Fibroblast of skin of abdomen (primary cell): ENCODE measurements at regions not wholly inside any gene's neighbourhood (a gene's known extent, or its start where the extent isn't known, plus 50 kb on each side); places are given as distances from the start of the nearest gene placed in this dataset.

Experiments used
- DNase-seq: peaks from one replicate; pipeline ENCODE4 v3.0.0-alpha.2; 2013

- no peak for DNase-seq
Measured at GRCh38 chr10:78727728-78728127, 341.0 kb upstream of the ZMIZ1 start.

- DNase-seq, result no peak
Measured at GRCh38 chr10:78728176-78728575, 340.6 kb upstream of the ZMIZ1 start.

GRCh38 chr10:78729366-78729765, 339.4 kb upstream of the ZMIZ1 start:
- no peak for DNase-seq

- DNase-seq, result no peak
Measured at GRCh38 chr10:78729800-78730199, 339.0 kb upstream of the ZMIZ1 start.

- DNase-seq, result no peak
Measured at GRCh38 chr10:78730754-78731153, 338.0 kb upstream of the ZMIZ1 start.

GRCh38 chr10:78731675-78732074, 337.1 kb upstream of the ZMIZ1 start:
- no peak for DNase-seq

- no peak for DNase-seq
Measured at GRCh38 chr10:78732381-78732780, 336.4 kb upstream of the ZMIZ1 start.

GRCh38 chr10:78736926-78737630, 331.7 kb upstream of the ZMIZ1 start:
- no peak for DNase-seq

GRCh38 chr10:78737883-78738856, 330.6 kb upstream of the ZMIZ1 start:
- no peak for DNase-seq

GRCh38 chr10:78738861-78739260, 329.9 kb upstream of the ZMIZ1 start:
- no peak for DNase-seq

- no peak for DNase-seq
Measured at GRCh38 chr10:78739444-78740053, 329.2 kb upstream of the ZMIZ1 start.

- DNase-seq, result peak; percentile 77
Measured at GRCh38 chr10:78740976-78741915, 327.5 kb upstream of the ZMIZ1 start.

GRCh38 chr10:78742406-78742729, 326.4 kb upstream of the ZMIZ1 start:
- DNase-seq, result no peak

- DNase-seq, result no peak
Measured at GRCh38 chr10:78742730-78743615, 325.8 kb upstream of the ZMIZ1 start.

- DNase-seq, result no peak
Measured at GRCh38 chr10:78744056-78744455, 324.7 kb upstream of the ZMIZ1 start.

GRCh38 chr10:78744491-78745090, 324.2 kb upstream of the ZMIZ1 start:
- DNase-seq, result no peak

- DNase-seq, result no peak
Measured at GRCh38 chr10:78745441-78745840, 323.3 kb upstream of the ZMIZ1 start.

- no peak for DNase-seq
Measured at GRCh38 chr10:78746155-78746763, 322.5 kb upstream of the ZMIZ1 start.

- DNase-seq, result no peak
Measured at GRCh38 chr10:78747401-78748234, 321.1 kb upstream of the ZMIZ1 start.

GRCh38 chr10:78748235-78748533, 320.6 kb upstream of the ZMIZ1 start:
- no peak for DNase-seq
